KMS-11 (cell line): ENCODE measurements at regions not wholly inside any gene's neighbourhood (a gene's known extent, or its start where the extent isn't known, plus 50 kb on each side); places are given as distances from the start of the nearest gene placed in this dataset.
"Not testable (repeated sequence)": the region's sequence is repeated elsewhere in the genome, so short reads cannot be mapped to it uniquely, and the experiment has no call there.

Source experiments
- H2AFZ ChIP-seq: fragments of 200-600 bp; sonication (generic); 2 replicates; pipeline ENCODE4 v1.6.1; 2016; ENCODE audit warnings: antibody characterized with exemption, mixed run types, low read depth
- H3K27ac ChIP-seq: fragments of 200-600 bp; sonication (generic); 2 replicates; pipeline ENCODE4 v1.6.1; 2016; ENCODE audit warnings: mild to moderate bottlenecking, mixed run types
- H3K27me3 ChIP-seq: fragments of 200-600 bp; sonication (generic); 2 replicates; pipeline ENCODE4 v1.6.1; 2017; ENCODE audit warnings: mild to moderate bottlenecking, low read depth, mixed run types, moderate library complexity; ENCODE audit not compliant: insufficient read depth
- H3K36me3 ChIP-seq: fragments of 200-600 bp; sonication (generic); 2 replicates; pipeline ENCODE4 v1.6.1; 2017; ENCODE audit warnings: mild to moderate bottlenecking, mixed run types; ENCODE audit not compliant: insufficient read depth
- H3K4me1 ChIP-seq: fragments of 200-600 bp; sonication (generic); 2 replicates; pipeline ENCODE4 v1.6.1; 2016; ENCODE audit warnings: mild to moderate bottlenecking, low read depth, mixed run types; ENCODE audit not compliant: poor library complexity, severe bottlenecking
- H3K4me2 ChIP-seq: fragments of 200-600 bp; sonication (generic); 2 replicates; pipeline ENCODE4 v1.7.0; 2016; ENCODE audit warnings: mild to moderate bottlenecking, mixed run types
- H3K4me3 ChIP-seq: fragments of 200-600 bp; sonication (generic); IDR thresholded peaks from 2 replicates; pipeline ENCODE4 v1.6.1; 2017; ENCODE audit warnings: low read depth, low read length, mixed read lengths; ENCODE audit not compliant: insufficient read depth
- H3K79me2 ChIP-seq: fragments of 200-600 bp; sonication (generic); 2 replicates; pipeline ENCODE4 v1.6.1; 2016; ENCODE audit warnings: low read depth, mixed run types; ENCODE audit not compliant: insufficient read depth
- H3K9ac ChIP-seq: fragments of 200-600 bp; sonication (generic); 2 replicates; pipeline ENCODE4 v1.6.1; 2016; ENCODE audit warnings: mild to moderate bottlenecking, mixed run types
- H4K20me1 ChIP-seq: fragments of 200-600 bp; sonication (generic); 2 replicates; pipeline ENCODE4 v1.6.1; 2016; ENCODE audit warnings: mild to moderate bottlenecking, mixed run types; ENCODE audit not compliant: insufficient read depth
- CTCF ChIP-seq: fragments of 200-600 bp; sonication (generic); conservative IDR thresholded peaks from 2 replicates; pipeline ENCODE4 v1.6.1; 2017; ENCODE audit warnings: low read depth, mild to moderate bottlenecking, antibody characterized with exemption, low read length, moderate library complexity, mixed read lengths

GRCh38 chr5:108686676-108687075 is 61.0 kb upstream of the FER start:
- H4K20me1 ChIP-seq = no peaks in the 10 kb centered on the region
- peaks cover 9% of the 10 kb centered on the region for H3K4me1 ChIP-seq
- no peak overlapping the region for H3K4me3 ChIP-seq
- H3K27me3 ChIP-seq = no peaks in the 10 kb centered on the region
- H3K27ac ChIP-seq = no peak overlapping the region
- H3K4me2 ChIP-seq = no peak overlapping the region
- no peaks in the 10 kb centered on the region for H3K36me3 ChIP-seq
- no peak overlapping the region for H2AFZ ChIP-seq
- H3K79me2 ChIP-seq = no peaks in the 10 kb centered on the region
- TF ChIP-seq CTCF = no peak
- H3K9ac ChIP-seq = no peak overlapping the region

GRCh38 chr5:108685448-108686216 is 62.1 kb upstream of the FER start:
- not testable (repeated sequence) for H3K4me3 ChIP-seq

GRCh38 chr5:108681079-108681921 is 66.4 kb upstream of the FER start:
- peak; percentile 81 for TF ChIP-seq CTCF
- Histone ChIP-seq H3K36me3 (no peaks in the 10 kb centered on the region), H3K79me2 (no peaks in the 10 kb centered on the region), H3K27ac (peak overlapping the region; percentile 95), H3K9ac (peak overlapping the region; percentile 92), H4K20me1 (no peaks in the 10 kb centered on the region), H3K4me1 (peaks cover 21% of the 10 kb centered on the region), H3K27me3 (no peaks in the 10 kb centered on the region), H3K4me2 (peak overlapping the region; percentile 49), H3K4me3 (no peak overlapping the region), H2AFZ (peak overlapping the region; percentile 86)

More at GRCh38 chr5:108685448-108686216, 62.1 kb upstream of the FER start:
- H3K79me2 ChIP-seq, H3K27ac ChIP-seq, H3K4me2 ChIP-seq, H3K27me3 ChIP-seq, H2AFZ ChIP-seq, H3K36me3 ChIP-seq, H3K9ac ChIP-seq, H4K20me1 ChIP-seq: not testable (repeated sequence)
- peaks cover 18% of the 10 kb centered on the region for H3K4me1 ChIP-seq

- peaks cover 21% of the 10 kb centered on the region for H3K4me1 ChIP-seq
- H3K9ac ChIP-seq = no peak overlapping the region
- no peaks in the 10 kb centered on the region for H3K79me2 ChIP-seq
- H3K36me3 ChIP-seq = no peaks in the 10 kb centered on the region
- no peaks in the 10 kb centered on the region for H3K27me3 ChIP-seq
- no peak overlapping the region for H3K4me3 ChIP-seq
- no peak overlapping the region for H2AFZ ChIP-seq
- no peaks in the 10 kb centered on the region for H4K20me1 ChIP-seq
- no peak overlapping the region for H3K27ac ChIP-seq
- TF ChIP-seq CTCF = no peak
- H3K4me2 ChIP-seq = no peak overlapping the region
These were observed 69.6 kb upstream of the FER start for GRCh38 chr5:108678091-108678490.
